GM19351 (cell line): ENCODE measurements at regions not wholly inside any gene's neighbourhood (a gene's known extent, or its start where the extent isn't known, plus 50 kb on each side); places are given as distances from the start of the nearest gene placed in this dataset.
"Not testable (repeated sequence)": the region's sequence is repeated elsewhere in the genome, so short reads cannot be mapped to it uniquely, and the experiment has no call there.

ENCODE experiments used
- ATAC-seq: cut with Tn5 transposase; IDR thresholded peaks from one replicate; pipeline ENCODE4 v1.9.1; 2021; ENCODE audit warnings: mild to moderate bottlenecking, moderate library complexity; ENCODE audit not compliant: unreplicated experiment

GRCh38 chr1:214141486-214141885, 139.5 kb upstream of the SMYD2 start:
- no peak for ATAC-seq

- ATAC-seq: no peak
These were observed 137.7 kb upstream of the SMYD2 start for GRCh38 chr1:214143006-214143992.

- not testable (repeated sequence) for ATAC-seq
These were observed 136.4 kb upstream of the SMYD2 start for GRCh38 chr1:214144521-214144920.

GRCh38 chr1:214146523-214146922, 134.4 kb upstream of the SMYD2 start:
- ATAC-seq: peak; percentile 58

GRCh38 chr1:214154596-214155292, 126.2 kb upstream of the SMYD2 start:
- ATAC-seq: no peak

GRCh38 chr1:214155987-214156625, 124.9 kb upstream of the SMYD2 start:
- ATAC-seq: no peak

GRCh38 chr1:214164173-214164572, 116.8 kb upstream of the SMYD2 start:
- ATAC-seq: no peak

GRCh38 chr1:214165850-214166374, 115.0 kb upstream of the SMYD2 start:
- no peak for ATAC-seq

GRCh38 chr1:214174508-214175199, 106.3 kb upstream of the SMYD2 start:
- ATAC-seq: no peak

- no peak for ATAC-seq
These were observed 102.9 kb upstream of the SMYD2 start for GRCh38 chr1:214178102-214178501.

- ATAC-seq: no peak
These were observed 96.0 kb upstream of the SMYD2 start for GRCh38 chr1:214184992-214185391.

- ATAC-seq: no peak
These were observed 94.7 kb upstream of the SMYD2 start for GRCh38 chr1:214186103-214186824.

- no peak for ATAC-seq
These were observed 93.6 kb upstream of the SMYD2 start for GRCh38 chr1:214187121-214187900.

GRCh38 chr1:214187933-214188332, 93.0 kb upstream of the SMYD2 start:
- ATAC-seq: no peak

GRCh38 chr1:214188835-214189234, 92.1 kb upstream of the SMYD2 start:
- ATAC-seq: no peak

GRCh38 chr1:214192825-214193643, 87.9 kb upstream of the SMYD2 start:
- ATAC-seq: no peak

GRCh38 chr1:214193691-214194090, 87.3 kb upstream of the SMYD2 start:
- ATAC-seq: no peak

- no peak for ATAC-seq
These were observed 82.4 kb upstream of the SMYD2 start for GRCh38 chr1:214198571-214198970.
